ENCODE measurements at regions not wholly inside any gene's neighbourhood (a gene's known extent, or its start where the extent isn't known, plus 50 kb on each side); places are given as distances from the start of the nearest gene placed in this dataset.
A peak's percentile ranks its signal among the peaks of the same experiment; 100 is the strongest.

- TF ChIP-seq, protein P1, sequence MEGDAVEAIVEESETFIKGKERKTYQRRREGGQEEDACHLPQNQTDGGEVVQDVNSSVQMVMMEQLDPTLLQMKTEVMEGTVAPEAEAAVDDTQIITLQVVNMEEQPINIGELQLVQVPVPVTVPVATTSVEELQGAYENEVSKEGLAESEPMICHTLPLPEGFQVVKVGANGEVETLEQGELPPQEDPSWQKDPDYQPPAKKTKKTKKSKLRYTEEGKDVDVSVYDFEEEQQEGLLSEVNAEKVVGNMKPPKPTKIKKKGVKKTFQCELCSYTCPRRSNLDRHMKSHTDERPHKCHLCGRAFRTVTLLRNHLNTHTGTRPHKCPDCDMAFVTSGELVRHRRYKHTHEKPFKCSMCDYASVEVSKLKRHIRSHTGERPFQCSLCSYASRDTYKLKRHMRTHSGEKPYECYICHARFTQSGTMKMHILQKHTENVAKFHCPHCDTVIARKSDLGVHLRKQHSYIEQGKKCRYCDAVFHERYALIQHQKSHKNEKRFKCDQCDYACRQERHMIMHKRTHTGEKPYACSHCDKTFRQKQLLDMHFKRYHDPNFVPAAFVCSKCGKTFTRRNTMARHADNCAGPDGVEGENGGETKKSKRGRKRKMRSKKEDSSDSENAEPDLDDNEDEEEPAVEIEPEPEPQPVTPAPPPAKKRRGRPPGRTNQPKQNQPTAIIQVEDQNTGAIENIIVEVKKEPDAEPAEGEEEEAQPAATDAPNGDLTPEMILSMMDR (IDR thresholded peaks at IDR 0.05; ENCODE audit: partially characterized antibody, unreplicated experiment), result no peak
- peaks cover 8% of the 10 kb centered on the region for H3K36me3 Mint-ChIP-seq (ENCODE audit: unreplicated experiment)
- no peak overlapping the region for H3K4me3 Mint-ChIP-seq (ENCODE audit: unreplicated experiment)
- H3K27me3 Mint-ChIP-seq (ENCODE audit: unreplicated experiment), result no peaks in the 10 kb centered on the region
- H3K27ac Mint-ChIP-seq (ENCODE audit: unreplicated experiment), result no peak overlapping the region
- H3K9me3 Mint-ChIP-seq (ENCODE audit: unreplicated experiment), result peaks cover 2% of the 10 kb centered on the region
- no peaks in the 10 kb centered on the region for H3K4me1 Mint-ChIP-seq (ENCODE audit: low read depth, unreplicated experiment)
- no peak for DNase-seq
Observed at GRCh38 chr14:22699801-22700564, 55.8 kb upstream of the OR6J1 start.

- TF ChIP-seq, protein P1 (IDR thresholded peaks at IDR 0.05; ENCODE audit: partially characterized antibody, unreplicated experiment), result no peak
- Mint-ChIP-seq H3K4me3 (ENCODE audit: unreplicated experiment) (peak overlapping the region; percentile 71), H3K4me1 (ENCODE audit: low read depth, unreplicated experiment) (no peaks in the 10 kb centered on the region), H3K27me3 (ENCODE audit: unreplicated experiment) (no peaks in the 10 kb centered on the region), H3K27ac (ENCODE audit: unreplicated experiment) (no peak overlapping the region), H3K9me3 (ENCODE audit: unreplicated experiment) (peaks cover 2% of the 10 kb centered on the region), H3K36me3 (ENCODE audit: unreplicated experiment) (no peaks in the 10 kb centered on the region)
- no peak for DNase-seq
Observed at GRCh38 chr14:22713631-22713950, 52.9 kb upstream of the OXA1L start.

- Mint-ChIP-seq H3K36me3 (ENCODE audit: unreplicated experiment) (no peaks in the 10 kb centered on the region), H3K27ac (ENCODE audit: unreplicated experiment) (no peak overlapping the region), H3K9me3 (ENCODE audit: unreplicated experiment) (peaks cover 2% of the 10 kb centered on the region), H3K27me3 (ENCODE audit: unreplicated experiment) (no peaks in the 10 kb centered on the region), H3K4me1 (ENCODE audit: low read depth, unreplicated experiment) (no peaks in the 10 kb centered on the region), H3K4me3 (ENCODE audit: unreplicated experiment) (no peak overlapping the region)
- DNase-seq, result no peak
- TF ChIP-seq, protein P1 (IDR thresholded peaks at IDR 0.05; ENCODE audit: partially characterized antibody, unreplicated experiment), result no peak
Observed at GRCh38 chr14:22715186-22715812, 51.2 kb upstream of the OXA1L start.

DNA sequence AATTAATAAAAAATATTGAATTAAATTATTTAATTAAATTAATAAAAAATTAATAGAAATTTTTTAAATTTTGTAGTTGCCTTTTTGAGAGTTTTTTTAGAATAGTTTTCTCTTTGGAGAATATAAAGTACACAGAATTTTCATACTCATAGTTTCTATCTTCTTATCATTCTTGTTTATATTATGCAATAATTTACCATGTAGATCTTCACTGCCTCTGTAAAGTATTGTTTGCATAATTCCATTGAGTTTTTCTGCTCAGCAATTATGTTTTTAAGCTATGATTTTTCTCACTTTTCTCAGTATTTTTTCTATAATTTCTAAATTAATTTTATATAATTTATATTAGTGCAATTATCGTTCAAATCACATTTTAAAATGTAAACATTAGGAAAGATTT, 50.6 kb upstream of the OXA1L start:
- TF ChIP-seq, protein P1 (IDR thresholded peaks at IDR 0.05; ENCODE audit: partially characterized antibody, unreplicated experiment), result no peak
- no peaks in the 10 kb centered on the region for H3K4me1 Mint-ChIP-seq (ENCODE audit: low read depth, unreplicated experiment)
- no peak overlapping the region for H3K27ac Mint-ChIP-seq (ENCODE audit: unreplicated experiment)
- peaks cover 2% of the 10 kb centered on the region for H3K9me3 Mint-ChIP-seq (ENCODE audit: unreplicated experiment)
- no peak overlapping the region for H3K4me3 Mint-ChIP-seq (ENCODE audit: unreplicated experiment)
- no peak for DNase-seq
- H3K27me3 Mint-ChIP-seq (ENCODE audit: unreplicated experiment), result no peaks in the 10 kb centered on the region
- H3K36me3 Mint-ChIP-seq (ENCODE audit: unreplicated experiment), result no peaks in the 10 kb centered on the region

Data from glutamatergic neuron (in vitro differentiated cells).